Neural progenitor cell (in vitro differentiated cells): ENCODE measurements at regions not wholly inside any gene's neighbourhood (a gene's known extent, or its start where the extent isn't known, plus 50 kb on each side); places are given as distances from the start of the nearest gene placed in this dataset.

Source experiments
- CTCF ChIP-seq: fragments of 200-600 bp; sonication (generic); IDR thresholded peaks from 2 replicates; pipeline ENCODE4 v1.5.1; 2017; ENCODE audit warnings: antibody characterized with exemption, mild to moderate bottlenecking
- EZH2 ChIP-seq: fragments of 200-600 bp; sonication (generic); IDR thresholded peaks from 2 replicates; pipeline ENCODE4 v1.6.1; 2017; ENCODE audit warnings: antibody characterized with exemption, mild to moderate bottlenecking, moderate library complexity

- TF ChIP-seq CTCF, result no peak
- no peak for TF ChIP-seq EZH2
Observed at GRCh38 chr12:46107591-46107990, 117.2 kb upstream of the SCAF11 start.
